OCI-LY7 (cell line): ENCODE measurements at regions not wholly inside any gene's neighbourhood (a gene's known extent, or its start where the extent isn't known, plus 50 kb on each side); places are given as distances from the start of the nearest gene placed in this dataset.
"Not testable (repeated sequence)": the region's sequence is repeated elsewhere in the genome, so short reads cannot be mapped to it uniquely, and the experiment has no call there.

Experiments
- BruUV-seq: library from RNA; stranded (reverse); fragments of 400-500 nt; replicated peaks from 2 replicates; lab custom pipeline; 2021; lab: Mats Ljungman, UMichigan
- CTCF ChIA-PET: fragments of 300-600 bp; sonication (Branson Sonifier 250); formaldehyde crosslinking; loops from one replicate; lab custom pipeline; 2022; ENCODE audit warnings: antibody characterized with exemption; ENCODE audit not compliant: unreplicated experiment; lab: Charles Lee
- POLR2A ChIA-PET: fragments of 300-600 bp; sonication (Branson Sonifier 250); formaldehyde crosslinking; loops from one replicate; lab custom pipeline; 2022; ENCODE audit warnings: antibody characterized with exemption; lab: Charles Lee
- DNase-seq: peaks from one replicate; pipeline ENCODE4 v3.0.0-alpha.2; 2015; ENCODE audit warnings: low spot score
- H2AFZ ChIP-seq: fragments of 200-600 bp; sonication (generic), shearing (Covaris generic); 2 replicates; pipeline ENCODE4 v1.6.1; 2014; ENCODE audit warnings: mild to moderate bottlenecking, antibody characterized with exemption, low read length, moderate library complexity
- H3K27ac ChIP-seq: fragments of 200-600 bp; sonication (generic); 2 replicates; pipeline ENCODE4 v1.5.1; 2014; ENCODE audit warnings: mixed run types, low read depth, mild to moderate bottlenecking, moderate library complexity, low read length, inconsistent platforms; ENCODE audit not compliant: poor library complexity, severe bottlenecking
- H3K36me3 ChIP-seq: fragments of 200-600 bp; sonication (generic); 2 replicates; pipeline ENCODE4 v1.6.1; 2014; ENCODE audit warnings: mild to moderate bottlenecking, antibody characterized with exemption, low read length, moderate library complexity, mixed read lengths; ENCODE audit not compliant: insufficient read depth
- H3K4me1 ChIP-seq: fragments of 200-600 bp; sonication (generic); 2 replicates; pipeline ENCODE4 v1.5.1; 2014; ENCODE audit warnings: mild to moderate bottlenecking, low read length; ENCODE audit not compliant: insufficient read depth, poor library complexity, severe bottlenecking
- H3K4me2 ChIP-seq: fragments of 200-600 bp; sonication (generic); 2 replicates; pipeline ENCODE4 v1.6.1; 2014; ENCODE audit warnings: mild to moderate bottlenecking, low read length
- H3K4me3 ChIP-seq: fragments of 200-600 bp; sonication (generic); 2 replicates; pipeline ENCODE4 v1.5.1; 2014; ENCODE audit warnings: mild to moderate bottlenecking, low read depth, low read length; ENCODE audit not compliant: poor library complexity, severe bottlenecking
- H3K79me2 ChIP-seq: fragments of 200-600 bp; sonication (generic); 2 replicates; pipeline ENCODE4 v1.6.1; 2016; ENCODE audit warnings: low read depth, mild to moderate bottlenecking, low read length, moderate library complexity, mixed read lengths; ENCODE audit not compliant: insufficient read depth
- H3K9me2 ChIP-seq: fragments of 200-600 bp; sonication (generic); 2 replicates; pipeline ENCODE4 v1.6.1; 2016; ENCODE audit warnings: mild to moderate bottlenecking, low read length, mixed read lengths; ENCODE audit not compliant: insufficient read depth
- H3K9me3 ChIP-seq: fragments of 200-600 bp; sonication (generic); 2 replicates; pipeline ENCODE4 v1.6.1; 2014; ENCODE audit warnings: mild to moderate bottlenecking, mixed run types, low read length, mixed read lengths
- H4K20me1 ChIP-seq: fragments of 200-600 bp; sonication (generic); 2 replicates; pipeline ENCODE4 v1.6.1; 2014; ENCODE audit warnings: mild to moderate bottlenecking, antibody characterized with exemption, low read length, moderate library complexity, mixed read lengths; ENCODE audit not compliant: insufficient read depth
- CTCF ChIP-seq: fragments of 200-600 bp; sonication (generic); conservative IDR thresholded peaks from 2 replicates; pipeline ENCODE4 v1.5.1; 2014; ENCODE audit warnings: mild to moderate bottlenecking, antibody characterized with exemption, low read length, moderate library complexity, mixed read lengths
- EZH2phosphoT487 ChIP-seq: fragments of 200-600 bp; sonication (generic); IDR thresholded peaks from 2 replicates; pipeline ENCODE4 v1.6.1; 2018; ENCODE audit warnings: low read depth, borderline replicate concordance, mild to moderate bottlenecking, mixed run types, antibody characterized with exemption, low read length, moderate library complexity, mixed read lengths
- intact Hi-C: fragments of 100-400 bp; cut with micrococcal nuclease; formaldehyde crosslinking; loops from one replicate; pipeline ENCODE4 v1.10.0; 2022; ENCODE audit not compliant: unreplicated experiment

- H3K79me2 ChIP-seq, H3K27ac ChIP-seq, H3K4me2 ChIP-seq, H3K4me3 ChIP-seq, H3K9me3 ChIP-seq, H4K20me1 ChIP-seq, H3K4me1 ChIP-seq, CTCF ChIA-PET, H3K9me2 ChIP-seq, intact Hi-C loops, H3K36me3 ChIP-seq, DNase-seq, H2AFZ ChIP-seq, POLR2A ChIA-PET, BruUV-seq: not testable (repeated sequence)
Measured at GRCh38 chr15:29648415-29648814, 173.9 kb downstream of the TJP1 start.

- Histone ChIP-seq H3K4me1 (no peaks in the 10 kb centered on the region), H3K4me3 (no peak overlapping the region), H3K27ac (no peak overlapping the region), H3K36me3 (no peaks in the 10 kb centered on the region), H2AFZ (no peak overlapping the region), H4K20me1 (no peaks in the 10 kb centered on the region), H3K79me2 (no peaks in the 10 kb centered on the region), H3K4me2 (no peak overlapping the region), H3K9me2 (no peaks in the 10 kb centered on the region), H3K9me3 (no peaks in the 10 kb centered on the region)
- no TSS peak for BruUV-seq
- no peak for DNase-seq
- intact Hi-C loops: no loop called here
- ChIA-PET CTCF (no interaction called here), POLR2A (no interaction called here)
- TF ChIP-seq EZH2phosphoT487 (no peak), CTCF (no peak)
Measured at GRCh38 chr15:29645841-29646240, 176.4 kb downstream of the TJP1 start.

DNA sequence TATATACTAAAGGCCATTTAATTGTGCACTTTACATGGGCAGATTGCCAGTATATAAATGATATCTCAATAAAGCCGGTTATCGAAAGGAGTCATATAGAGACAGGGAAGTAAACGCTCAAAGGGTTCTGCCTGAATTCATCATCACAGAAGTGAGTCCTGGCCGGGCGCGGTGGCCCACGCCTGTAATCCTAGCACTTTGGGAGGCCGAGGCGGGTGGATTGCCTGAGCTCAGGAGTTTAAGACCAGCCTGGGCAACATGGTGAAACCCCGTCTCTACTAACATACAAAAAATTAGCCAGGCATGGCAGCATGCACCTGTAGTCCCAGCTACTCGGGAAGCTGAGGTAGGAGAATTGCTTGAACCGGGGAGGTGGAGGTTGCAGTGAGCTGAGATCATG is 177.9 kb downstream of the TJP1 start:
- H3K36me3 ChIP-seq, POLR2A ChIA-PET, CTCF ChIA-PET, H2AFZ ChIP-seq, H3K4me1 ChIP-seq, H3K4me2 ChIP-seq, H3K27ac ChIP-seq, H3K79me2 ChIP-seq, H3K9me3 ChIP-seq, H4K20me1 ChIP-seq, intact Hi-C loops, H3K4me3 ChIP-seq, H3K9me2 ChIP-seq, BruUV-seq, DNase-seq: not testable (repeated sequence)

DNA sequence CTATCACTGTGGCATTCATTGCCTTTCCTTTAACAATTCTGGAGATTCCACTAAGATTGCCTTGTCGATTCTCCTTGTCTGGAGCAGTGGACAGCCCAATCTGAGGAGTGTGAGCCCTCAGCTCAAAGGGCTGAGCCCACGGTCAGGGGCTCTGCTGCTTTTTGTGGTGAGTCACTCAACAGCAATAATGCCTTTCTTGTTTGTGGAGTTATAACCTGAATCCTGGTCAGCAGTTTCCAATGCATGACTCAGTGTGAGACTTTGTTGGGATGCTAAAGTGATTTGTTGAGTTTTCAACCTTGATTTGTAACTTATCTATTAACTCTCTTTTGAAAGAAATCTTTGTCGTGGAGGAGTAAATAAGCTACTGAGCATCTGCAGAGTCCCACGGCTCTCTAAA is 183.5 kb downstream of the TJP1 start:
- Histone ChIP-seq H3K4me3 (no peak overlapping the region), H3K9me2 (no peaks in the 10 kb centered on the region), H4K20me1 (no peaks in the 10 kb centered on the region), H3K4me2 (no peak overlapping the region), H3K36me3 (no peaks in the 10 kb centered on the region), H3K9me3 (no peaks in the 10 kb centered on the region), H2AFZ (no peak overlapping the region), H3K4me1 (no peaks in the 10 kb centered on the region), H3K27ac (no peak overlapping the region), H3K79me2 (no peaks in the 10 kb centered on the region)
- no TSS peak for BruUV-seq
- intact Hi-C loops: no loop called here
- POLR2A ChIA-PET: no interaction called here
- TF ChIP-seq CTCF (no peak), EZH2phosphoT487 (no peak)
- CTCF ChIA-PET: no interaction called here
- no peak for DNase-seq
